B cell (primary cell): ENCODE measurements at regions not wholly inside any gene's neighbourhood (a gene's known extent, or its start where the extent isn't known, plus 50 kb on each side); places are given as distances from the start of the nearest gene placed in this dataset.

Source experiments
- EZH2 ChIP-seq: IDR thresholded peaks from 2 replicates; pipeline ENCODE4 v1.6.1; 2012; ENCODE audit warnings: borderline replicate concordance, low read depth, mild to moderate bottlenecking, moderate library complexity, low read length; ENCODE audit not compliant: insufficient read depth, poor library complexity, severe bottlenecking
- TF ChIP-seq, protein P1 (sequence below): fragments of 200-600 bp; IDR thresholded peaks from one replicate; pipeline ENCODE4 v1.8.0; 2022; ENCODE audit warnings: antibody characterized with exemption, mild to moderate bottlenecking

DNA sequence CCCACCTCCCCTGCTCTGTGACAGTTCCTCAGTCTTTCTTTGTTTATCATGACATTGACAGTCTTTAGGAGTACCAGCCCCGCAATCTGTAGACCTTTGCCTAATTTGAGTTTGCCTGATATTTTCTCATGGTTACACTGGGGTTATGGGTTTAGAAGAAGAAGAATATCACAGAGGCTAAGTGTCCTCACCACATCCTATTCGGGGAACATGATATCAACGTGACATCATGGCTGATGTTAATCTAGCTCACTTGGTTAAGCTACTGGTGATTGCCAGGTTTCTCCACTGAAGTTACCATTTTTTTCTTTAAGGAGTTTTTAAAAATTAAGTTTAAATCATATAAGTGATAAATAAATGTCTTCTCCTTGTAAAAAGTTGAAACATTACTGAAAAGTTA lies 127.5 kb downstream of the CEP57L1 start:
- TF ChIP-seq, protein P1, sequence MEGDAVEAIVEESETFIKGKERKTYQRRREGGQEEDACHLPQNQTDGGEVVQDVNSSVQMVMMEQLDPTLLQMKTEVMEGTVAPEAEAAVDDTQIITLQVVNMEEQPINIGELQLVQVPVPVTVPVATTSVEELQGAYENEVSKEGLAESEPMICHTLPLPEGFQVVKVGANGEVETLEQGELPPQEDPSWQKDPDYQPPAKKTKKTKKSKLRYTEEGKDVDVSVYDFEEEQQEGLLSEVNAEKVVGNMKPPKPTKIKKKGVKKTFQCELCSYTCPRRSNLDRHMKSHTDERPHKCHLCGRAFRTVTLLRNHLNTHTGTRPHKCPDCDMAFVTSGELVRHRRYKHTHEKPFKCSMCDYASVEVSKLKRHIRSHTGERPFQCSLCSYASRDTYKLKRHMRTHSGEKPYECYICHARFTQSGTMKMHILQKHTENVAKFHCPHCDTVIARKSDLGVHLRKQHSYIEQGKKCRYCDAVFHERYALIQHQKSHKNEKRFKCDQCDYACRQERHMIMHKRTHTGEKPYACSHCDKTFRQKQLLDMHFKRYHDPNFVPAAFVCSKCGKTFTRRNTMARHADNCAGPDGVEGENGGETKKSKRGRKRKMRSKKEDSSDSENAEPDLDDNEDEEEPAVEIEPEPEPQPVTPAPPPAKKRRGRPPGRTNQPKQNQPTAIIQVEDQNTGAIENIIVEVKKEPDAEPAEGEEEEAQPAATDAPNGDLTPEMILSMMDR = no peak
- no peak for TF ChIP-seq EZH2
